ENCODE measurements at regions not wholly inside any gene's neighbourhood (a gene's known extent, or its start where the extent isn't known, plus 50 kb on each side); places are given as distances from the start of the nearest gene placed in this dataset.
"Not testable (repeated sequence)": the region's sequence is repeated elsewhere in the genome, so short reads cannot be mapped to it uniquely, and the experiment has no call there.

DNA sequence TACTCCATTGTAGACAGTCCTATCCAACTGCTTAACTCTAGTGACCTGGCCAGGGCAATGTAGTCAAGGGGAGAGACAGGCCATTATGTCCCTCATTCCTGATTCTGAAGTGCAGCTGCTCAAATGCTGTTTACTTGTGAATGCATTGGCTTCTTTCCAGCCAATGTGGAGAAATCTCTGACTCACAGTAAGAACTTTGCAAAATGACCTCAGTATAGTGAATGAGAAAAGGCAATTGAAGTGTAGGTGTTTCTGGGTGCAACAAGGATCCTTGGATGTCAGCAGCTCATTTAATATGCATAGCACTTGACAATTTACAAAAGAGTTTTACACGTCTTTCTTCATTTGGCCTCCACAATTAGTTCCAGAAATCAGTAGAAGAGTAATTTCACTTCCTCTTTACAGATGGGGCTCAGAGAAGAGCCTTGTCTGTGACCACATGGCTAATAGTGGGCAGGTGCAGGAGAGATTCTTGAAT lies 367.2 kb downstream of the OSTF1 start:
- no peak overlapping the region for H3K27ac ChIP-seq
- TF ChIP-seq ZFX (IDR thresholded peaks at IDR 0.05; ENCODE audit: borderline replicate concordance): no peak
- TF ChIP-seq, protein P1, sequence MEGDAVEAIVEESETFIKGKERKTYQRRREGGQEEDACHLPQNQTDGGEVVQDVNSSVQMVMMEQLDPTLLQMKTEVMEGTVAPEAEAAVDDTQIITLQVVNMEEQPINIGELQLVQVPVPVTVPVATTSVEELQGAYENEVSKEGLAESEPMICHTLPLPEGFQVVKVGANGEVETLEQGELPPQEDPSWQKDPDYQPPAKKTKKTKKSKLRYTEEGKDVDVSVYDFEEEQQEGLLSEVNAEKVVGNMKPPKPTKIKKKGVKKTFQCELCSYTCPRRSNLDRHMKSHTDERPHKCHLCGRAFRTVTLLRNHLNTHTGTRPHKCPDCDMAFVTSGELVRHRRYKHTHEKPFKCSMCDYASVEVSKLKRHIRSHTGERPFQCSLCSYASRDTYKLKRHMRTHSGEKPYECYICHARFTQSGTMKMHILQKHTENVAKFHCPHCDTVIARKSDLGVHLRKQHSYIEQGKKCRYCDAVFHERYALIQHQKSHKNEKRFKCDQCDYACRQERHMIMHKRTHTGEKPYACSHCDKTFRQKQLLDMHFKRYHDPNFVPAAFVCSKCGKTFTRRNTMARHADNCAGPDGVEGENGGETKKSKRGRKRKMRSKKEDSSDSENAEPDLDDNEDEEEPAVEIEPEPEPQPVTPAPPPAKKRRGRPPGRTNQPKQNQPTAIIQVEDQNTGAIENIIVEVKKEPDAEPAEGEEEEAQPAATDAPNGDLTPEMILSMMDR (IDR thresholded peaks at IDR 0.05): no peak

DNA sequence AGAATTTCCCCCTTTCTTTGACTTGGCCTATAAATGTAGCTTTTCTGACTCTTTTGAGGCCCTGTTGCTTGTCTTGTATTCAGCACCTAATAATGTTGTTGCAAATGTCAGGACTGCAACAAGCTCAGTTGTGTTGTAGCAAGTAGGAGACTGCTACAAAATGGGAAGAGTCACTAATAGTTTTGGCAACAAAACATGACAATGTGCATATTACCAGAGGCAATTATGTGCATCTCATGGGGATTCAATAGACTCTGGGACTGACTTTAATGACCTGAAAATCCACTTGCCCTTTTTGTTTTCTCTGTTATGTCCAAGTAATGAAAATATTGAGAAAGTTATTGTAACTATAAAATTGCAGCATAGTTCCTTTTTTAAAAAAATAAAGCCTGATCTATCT lies 368.4 kb downstream of the OSTF1 start:
- TF ChIP-seq, protein P1 (IDR thresholded peaks at IDR 0.05): no peak
- TF ChIP-seq ZFX (IDR thresholded peaks at IDR 0.05; ENCODE audit: borderline replicate concordance): no peak
- H3K27ac ChIP-seq: no peak overlapping the region

DNA sequence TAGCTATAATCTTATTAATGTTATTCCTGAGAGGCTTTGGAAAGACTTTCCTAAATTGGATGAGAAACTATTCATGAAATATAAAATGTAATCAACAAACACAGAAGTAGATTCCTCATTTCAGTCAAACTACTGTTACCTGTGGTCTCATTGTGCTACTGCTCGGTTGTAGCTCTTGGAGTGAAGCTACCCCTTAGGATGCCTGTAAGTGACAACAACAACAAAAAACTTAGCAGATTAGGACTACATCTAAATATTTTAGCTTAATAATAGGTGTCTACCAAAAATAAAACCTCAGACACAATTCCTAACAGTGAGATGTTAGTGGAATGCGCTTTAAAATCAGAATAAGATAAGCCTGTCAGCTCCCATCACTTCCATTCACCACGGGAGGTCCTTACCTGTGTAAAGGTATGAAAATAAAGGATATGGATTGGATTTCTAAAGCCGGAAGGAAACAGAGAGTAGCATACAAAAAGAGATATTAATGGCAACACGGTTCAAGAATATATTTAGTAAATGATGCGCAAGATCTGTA lies 369.2 kb downstream of the OSTF1 start:
- H3K27ac ChIP-seq: no peak overlapping the region

DNA sequence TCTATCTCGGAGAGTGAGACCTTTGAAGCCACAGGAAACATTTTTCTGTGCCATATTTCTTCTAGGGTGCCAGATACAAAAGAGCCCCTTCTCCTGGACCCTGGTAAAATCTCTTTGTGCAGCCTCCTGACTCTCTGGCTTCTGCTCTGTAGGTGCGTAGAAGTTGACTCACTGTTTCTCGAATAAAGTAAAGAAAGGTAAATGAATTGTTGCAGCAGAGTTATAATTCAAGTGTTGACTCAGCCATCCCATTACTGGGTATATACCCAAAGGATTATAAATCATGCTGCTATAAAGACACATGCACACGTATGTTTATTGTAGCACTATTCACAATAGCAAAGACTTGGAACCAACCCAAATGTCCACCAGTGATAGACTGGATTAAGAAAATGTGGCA lies 371.0 kb downstream of the OSTF1 start:
- H3K27ac ChIP-seq: not testable (repeated sequence)

More for the DNA sequence above, 369.2 kb downstream of the OSTF1 start:
- no peak for TF ChIP-seq ZFX (IDR thresholded peaks at IDR 0.05; ENCODE audit: borderline replicate concordance)
- TF ChIP-seq, protein P1 (IDR thresholded peaks at IDR 0.05): no peak

DNA sequence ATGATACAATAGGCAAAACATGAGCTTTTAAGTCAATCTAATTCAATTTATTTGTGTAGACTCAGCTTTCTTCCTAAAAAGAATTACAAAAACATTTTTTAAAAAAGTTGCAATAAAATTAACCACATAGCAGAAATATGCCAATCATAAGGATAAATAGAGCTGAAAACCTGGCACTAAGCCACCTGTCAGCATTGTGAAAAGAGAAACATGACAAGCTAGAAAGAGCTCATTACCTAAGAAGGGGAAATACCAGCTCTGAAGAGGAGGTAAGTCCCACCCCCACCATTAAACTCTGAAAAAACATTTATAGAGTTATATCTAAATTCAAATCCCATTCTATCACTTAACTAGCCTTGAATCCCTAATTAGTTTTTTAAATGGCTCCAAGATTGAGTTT lies 372.9 kb downstream of the OSTF1 start:
- no peak for TF ChIP-seq ZFX (IDR thresholded peaks at IDR 0.05; ENCODE audit: borderline replicate concordance)
- TF ChIP-seq, protein P1 (IDR thresholded peaks at IDR 0.05): no peak
- no peak overlapping the region for H3K27ac ChIP-seq

DNA sequence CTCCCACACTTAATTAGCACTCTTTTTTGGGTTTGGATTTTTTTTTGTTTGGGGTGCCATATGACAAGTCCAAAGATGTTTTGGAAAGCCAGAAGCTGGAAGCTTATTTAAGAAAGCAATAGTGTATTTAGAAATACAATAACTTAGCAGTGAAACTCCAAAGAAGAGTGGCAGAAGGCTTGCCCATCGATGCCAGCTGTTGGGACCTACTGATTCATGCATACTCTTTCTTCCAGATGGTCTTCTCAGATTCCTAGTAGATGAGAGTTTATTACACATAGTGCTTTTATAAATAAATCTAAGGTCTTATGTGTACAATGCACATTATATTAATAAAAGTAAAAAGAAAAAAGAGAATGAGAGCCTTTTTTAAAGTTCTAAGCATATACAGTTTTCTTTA lies 374.6 kb downstream of the OSTF1 start:
- no peak overlapping the region for H3K27ac ChIP-seq
- TF ChIP-seq, protein P1 (IDR thresholded peaks at IDR 0.05): no peak
- no peak for TF ChIP-seq ZFX (IDR thresholded peaks at IDR 0.05; ENCODE audit: borderline replicate concordance)

DNA sequence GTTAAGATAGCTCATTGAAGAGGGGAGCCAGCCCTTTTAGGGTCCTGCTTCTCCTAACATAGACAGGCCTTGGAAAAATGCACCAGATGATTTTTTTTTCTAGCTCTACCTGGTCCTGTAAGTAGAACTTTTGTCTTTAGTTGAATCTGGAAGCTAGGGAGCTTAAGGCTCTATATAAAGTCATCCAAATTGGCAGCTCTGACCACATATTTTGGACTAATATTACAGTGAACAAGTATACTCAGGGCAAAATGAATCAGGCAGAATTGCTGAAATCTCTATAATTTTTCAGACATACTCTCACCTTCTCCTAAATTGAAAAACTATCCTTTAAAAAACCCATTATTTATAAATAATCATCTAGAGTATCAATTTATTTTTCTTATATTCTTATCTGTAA lies 375.6 kb downstream of the OSTF1 start:
- TF ChIP-seq, protein P1 (IDR thresholded peaks at IDR 0.05): no peak
- TF ChIP-seq ZFX (IDR thresholded peaks at IDR 0.05; ENCODE audit: borderline replicate concordance): no peak
- no peak overlapping the region for H3K27ac ChIP-seq

DNA sequence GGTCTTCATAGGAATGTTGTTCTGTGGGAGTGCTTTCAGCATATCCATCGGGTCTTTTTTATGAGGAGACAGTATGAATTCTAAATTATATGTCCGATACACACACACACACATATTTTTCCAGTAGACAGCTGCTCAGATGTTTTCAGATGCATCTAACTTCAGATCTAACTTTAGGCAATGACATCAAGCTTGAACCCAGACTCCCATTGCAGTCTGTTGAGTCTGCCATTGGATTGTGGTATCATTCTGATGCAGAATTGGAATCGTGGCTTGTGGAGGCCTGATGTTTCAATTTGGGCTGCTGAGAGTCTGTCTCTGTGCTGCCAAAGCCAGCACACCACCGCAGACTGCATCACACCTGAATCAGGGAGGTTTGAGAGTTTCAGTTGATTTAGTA lies 376.4 kb downstream of the OSTF1 start:
- no peak overlapping the region for H3K27ac ChIP-seq
- TF ChIP-seq, protein P1 (IDR thresholded peaks at IDR 0.05): no peak
- TF ChIP-seq ZFX (IDR thresholded peaks at IDR 0.05; ENCODE audit: borderline replicate concordance): no peak
